COLO829 (cell line): ENCODE measurements at regions not wholly inside any gene's neighbourhood (a gene's known extent, or its start where the extent isn't known, plus 50 kb on each side); places are given as distances from the start of the nearest gene placed in this dataset.

ENCODE experiments used
- DNase-seq: peaks from one replicate; pipeline ENCODE4 v3.0.0; 2012; ENCODE audit warnings: low spot score

GRCh38 chr1:193593147-193593885 is 406.9 kb upstream of the B3GALT2 start:
- no peak for DNase-seq

GRCh38 chr1:193592317-193592716 is 405.9 kb upstream of the B3GALT2 start:
- no peak for DNase-seq

DNA sequence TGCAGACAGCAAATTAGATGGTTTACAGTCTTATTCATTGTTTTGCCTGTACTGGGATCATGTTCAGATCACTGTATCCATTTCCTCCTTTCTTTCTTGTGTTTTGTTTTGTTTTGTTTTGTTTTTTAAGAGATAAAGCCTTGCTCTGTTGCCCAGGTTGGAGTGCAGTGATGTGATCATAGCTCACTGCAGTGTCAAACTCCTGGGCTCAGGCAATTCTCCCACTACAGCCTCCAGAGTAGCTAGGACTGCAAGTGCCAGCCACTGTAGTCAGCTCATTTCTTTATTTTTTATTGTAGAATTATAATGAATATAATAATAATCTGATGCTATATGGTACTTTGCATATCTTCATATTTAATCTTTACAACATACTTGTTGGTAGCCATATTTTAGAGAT is 403.7 kb upstream of the B3GALT2 start:
- no peak for DNase-seq

GRCh38 chr1:193589597-193590040 is 403.2 kb upstream of the B3GALT2 start:
- DNase-seq, result no peak

DNA sequence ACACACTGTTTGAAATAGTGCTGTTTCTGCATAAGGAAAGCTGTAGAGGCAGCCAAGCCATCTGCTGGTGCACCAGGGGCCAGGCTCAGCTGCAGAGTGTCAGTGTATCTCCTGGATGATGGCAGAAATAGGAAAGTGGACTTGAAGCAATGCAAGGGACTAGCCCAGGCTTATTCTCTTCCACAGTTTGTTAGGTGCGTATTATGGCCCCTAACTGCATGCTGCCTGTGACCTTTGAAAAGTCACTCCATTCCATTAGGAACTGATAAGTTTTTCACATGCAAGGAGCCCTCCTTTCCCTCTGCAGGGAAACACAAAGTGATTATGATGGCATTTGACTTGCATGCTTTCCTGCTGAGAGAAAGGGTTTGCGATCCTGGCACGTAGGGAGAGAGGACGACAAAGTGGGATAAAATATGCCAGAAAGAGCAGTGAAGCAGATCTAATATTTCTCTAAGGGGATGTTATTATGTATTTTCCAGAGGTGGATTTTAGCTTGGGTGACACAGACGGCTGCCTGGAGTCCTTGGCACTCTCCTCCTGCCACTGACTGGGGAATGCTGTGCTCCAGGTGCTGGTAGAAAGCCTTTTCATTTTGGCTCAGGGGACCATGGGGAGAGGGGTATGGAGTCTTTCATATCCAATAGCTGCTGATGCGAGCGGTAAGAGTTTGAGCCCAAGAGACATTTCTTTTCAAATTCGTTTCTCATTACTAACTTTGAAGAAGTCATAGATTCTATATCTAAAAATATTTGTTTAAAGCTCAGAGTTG is 402.1 kb upstream of the B3GALT2 start:
- DNase-seq, result no peak

DNA sequence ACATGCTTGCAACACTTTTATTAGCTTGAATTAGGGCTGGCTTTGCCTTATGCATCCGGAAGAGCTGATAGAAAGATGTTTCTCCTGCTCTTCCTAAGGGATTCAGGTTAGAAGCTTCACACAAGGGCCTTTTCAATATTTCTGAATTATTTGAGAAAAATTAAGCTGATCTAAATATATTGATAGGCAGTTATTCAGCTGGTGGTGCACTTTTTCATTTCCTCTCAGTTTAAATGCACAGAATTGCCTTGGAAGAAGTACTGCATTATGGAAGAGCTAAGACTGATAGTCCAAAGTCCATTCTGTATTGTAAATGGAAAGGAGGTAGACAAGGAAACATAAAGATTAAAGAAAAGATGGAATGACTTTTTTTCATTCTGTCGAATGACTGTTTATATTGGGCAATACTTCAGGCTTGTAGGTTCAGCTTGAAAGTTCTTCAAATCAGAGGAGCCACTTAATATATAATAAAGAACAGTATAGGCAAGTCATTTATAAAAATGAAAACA is 398.4 kb upstream of the B3GALT2 start:
- DNase-seq, result no peak

DNA sequence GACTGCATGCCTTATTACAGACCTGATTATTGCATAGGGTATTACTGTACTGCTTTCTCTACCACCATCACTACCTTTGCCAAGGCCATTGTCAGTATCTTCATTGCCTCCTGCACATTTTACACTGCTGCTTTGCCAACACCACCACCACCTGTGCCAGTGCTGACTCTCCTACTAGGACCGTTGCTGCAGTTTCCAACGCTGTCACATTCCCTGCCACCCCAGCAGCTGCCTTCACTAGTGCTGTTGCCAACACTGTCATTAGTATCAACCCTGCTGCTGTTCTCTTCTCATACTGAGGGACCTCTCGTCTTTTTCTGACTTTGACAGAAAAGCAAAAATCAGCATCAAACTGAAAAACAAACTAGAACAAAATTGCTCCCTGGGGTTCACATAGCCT is 394.9 kb upstream of the B3GALT2 start:
- DNase-seq, result no peak

GRCh38 chr1:193580419-193580818 is 394.0 kb upstream of the B3GALT2 start:
- DNase-seq, result no peak

GRCh38 chr1:193579323-193579722 is 392.9 kb upstream of the B3GALT2 start:
- no peak for DNase-seq

DNA sequence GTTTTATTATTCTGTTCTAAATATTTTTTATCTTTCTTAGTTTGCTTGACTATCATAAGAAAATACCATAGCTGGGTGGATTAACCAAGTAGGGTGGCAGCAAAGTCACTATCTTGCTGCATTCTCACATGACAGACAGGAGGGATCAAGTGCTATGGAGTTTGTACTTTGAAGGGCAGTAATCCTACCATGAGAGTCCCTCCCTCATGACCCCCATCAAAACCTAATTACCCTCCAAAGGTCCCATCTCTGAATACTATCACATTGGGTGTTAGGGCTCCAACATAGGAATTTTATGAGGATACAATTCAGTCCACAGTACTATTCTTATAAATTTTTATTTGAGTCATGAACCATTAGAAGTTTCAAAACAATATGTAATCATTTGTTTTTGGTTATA is 388.5 kb upstream of the B3GALT2 start:
- no peak for DNase-seq

DNA sequence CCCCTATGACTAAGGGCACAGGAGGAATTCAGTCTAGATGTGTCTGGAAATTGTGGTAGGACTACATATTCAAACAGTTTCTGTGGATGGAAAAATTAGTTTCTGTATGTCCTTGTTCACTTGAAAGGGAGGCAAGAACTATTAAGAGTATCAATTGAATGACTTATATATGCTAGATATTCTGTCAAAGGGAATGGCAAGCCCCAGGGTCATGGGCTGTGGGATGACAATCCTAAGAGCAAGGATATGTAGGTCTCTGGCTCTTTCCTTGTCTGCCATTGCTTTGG is 383.5 kb upstream of the B3GALT2 start:
- no peak for DNase-seq

DNA sequence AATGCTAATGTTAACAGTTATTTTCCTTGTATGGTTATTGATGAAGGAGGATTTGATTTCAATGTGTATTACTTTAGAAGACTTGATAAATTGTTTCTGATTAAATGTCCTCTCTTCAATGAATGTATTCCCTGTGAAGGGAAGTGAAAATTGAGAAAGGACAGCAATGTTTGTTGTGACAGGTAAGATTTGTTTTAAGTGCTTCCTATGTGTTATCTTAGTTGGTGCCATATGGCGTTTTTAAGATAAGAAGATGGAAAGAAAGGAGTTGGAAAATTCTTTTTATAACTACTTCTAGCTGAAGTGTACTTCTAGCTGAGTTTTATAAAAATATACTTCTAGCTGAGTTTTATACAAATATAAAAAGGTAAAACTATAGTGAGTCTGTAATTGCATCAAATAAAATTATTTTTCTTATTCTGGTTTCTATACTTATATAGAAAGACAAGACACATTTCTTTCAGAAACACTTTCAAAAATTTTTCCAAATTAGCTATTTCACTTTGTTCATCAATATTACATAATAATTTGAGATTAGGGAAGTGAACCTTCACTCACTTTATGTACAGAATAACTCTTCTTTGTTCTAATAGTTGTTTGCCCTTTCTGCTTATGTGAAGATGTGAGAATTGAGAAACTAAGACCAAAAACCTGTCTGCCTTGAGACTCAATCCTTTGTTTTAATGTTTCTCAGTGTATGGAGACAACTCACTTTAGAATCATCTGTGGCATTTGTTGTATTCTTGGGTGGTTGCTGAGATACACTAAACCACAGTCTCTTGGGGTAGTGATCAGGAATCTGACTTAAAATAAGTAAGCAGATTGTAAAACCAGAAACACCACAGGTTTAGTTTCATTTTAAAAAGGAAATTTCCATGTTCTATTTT is 382.9 kb upstream of the B3GALT2 start:
- DNase-seq, result no peak

DNA sequence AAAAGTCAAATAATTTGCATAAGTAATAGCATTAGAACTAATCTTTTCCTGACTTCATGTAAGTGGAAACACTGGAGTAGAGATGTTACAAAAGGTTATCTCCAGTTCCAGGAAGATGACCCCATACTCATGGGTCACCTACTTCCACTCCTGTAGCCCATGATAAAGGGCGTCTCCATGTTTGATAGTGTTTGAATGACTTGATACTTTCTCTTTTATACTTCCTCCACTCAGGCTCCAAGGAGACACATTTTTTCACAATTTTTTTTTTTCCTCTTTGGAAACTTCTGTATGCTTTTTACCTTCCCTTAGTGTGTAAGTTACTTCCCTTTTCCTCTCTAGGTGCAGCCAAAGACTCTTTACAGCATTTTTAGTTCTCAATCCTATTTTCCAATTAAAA is 382.1 kb upstream of the B3GALT2 start:
- no peak for DNase-seq

DNA sequence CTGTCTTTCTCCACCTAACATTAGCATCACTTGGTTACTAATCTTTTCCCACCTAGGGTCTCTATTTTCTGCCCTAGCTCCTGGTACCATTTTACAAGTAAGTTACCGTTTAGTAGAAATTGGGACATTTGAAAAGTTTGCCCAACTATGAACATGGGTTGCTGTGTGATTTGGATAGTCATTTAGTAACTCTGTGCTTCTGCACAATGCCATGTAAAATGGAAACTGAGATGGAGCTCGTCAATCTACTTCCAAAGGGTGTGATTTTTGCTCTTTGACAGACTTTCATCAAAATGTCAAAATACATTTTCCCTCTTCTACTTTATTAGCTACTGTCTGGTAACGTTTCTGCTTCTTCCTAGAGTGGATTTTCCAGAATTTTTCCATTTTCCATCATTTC is 381.5 kb upstream of the B3GALT2 start:
- no peak for DNase-seq

GRCh38 chr1:193566735-193567134 is 380.3 kb upstream of the B3GALT2 start:
- no peak for DNase-seq

- no peak for DNase-seq
These were observed 379.7 kb upstream of the B3GALT2 start for GRCh38 chr1:193565971-193566577.

DNA sequence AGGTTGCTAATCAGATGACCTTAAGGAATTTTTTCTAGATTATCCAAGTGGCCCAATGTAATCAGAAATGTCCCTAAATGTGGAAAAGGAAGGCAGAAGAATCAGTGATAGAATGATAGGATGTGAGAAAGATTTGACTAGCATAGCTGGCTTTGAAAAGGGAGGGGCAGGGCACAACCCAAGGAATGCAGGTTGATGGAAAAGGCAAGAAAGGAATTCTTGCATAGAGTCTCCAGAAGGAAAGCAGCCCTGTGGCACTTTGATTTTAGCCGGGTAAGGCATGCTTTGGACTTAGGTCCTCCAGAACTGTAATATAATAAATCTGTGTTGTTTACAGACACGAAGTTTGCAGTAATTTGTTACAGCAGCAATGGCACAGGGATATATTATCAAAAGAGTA is 375.7 kb upstream of the B3GALT2 start:
- DNase-seq, result no peak

- peak; percentile 83 for DNase-seq
These were observed 372.1 kb upstream of the B3GALT2 start for GRCh38 chr1:193558491-193559028.

DNA sequence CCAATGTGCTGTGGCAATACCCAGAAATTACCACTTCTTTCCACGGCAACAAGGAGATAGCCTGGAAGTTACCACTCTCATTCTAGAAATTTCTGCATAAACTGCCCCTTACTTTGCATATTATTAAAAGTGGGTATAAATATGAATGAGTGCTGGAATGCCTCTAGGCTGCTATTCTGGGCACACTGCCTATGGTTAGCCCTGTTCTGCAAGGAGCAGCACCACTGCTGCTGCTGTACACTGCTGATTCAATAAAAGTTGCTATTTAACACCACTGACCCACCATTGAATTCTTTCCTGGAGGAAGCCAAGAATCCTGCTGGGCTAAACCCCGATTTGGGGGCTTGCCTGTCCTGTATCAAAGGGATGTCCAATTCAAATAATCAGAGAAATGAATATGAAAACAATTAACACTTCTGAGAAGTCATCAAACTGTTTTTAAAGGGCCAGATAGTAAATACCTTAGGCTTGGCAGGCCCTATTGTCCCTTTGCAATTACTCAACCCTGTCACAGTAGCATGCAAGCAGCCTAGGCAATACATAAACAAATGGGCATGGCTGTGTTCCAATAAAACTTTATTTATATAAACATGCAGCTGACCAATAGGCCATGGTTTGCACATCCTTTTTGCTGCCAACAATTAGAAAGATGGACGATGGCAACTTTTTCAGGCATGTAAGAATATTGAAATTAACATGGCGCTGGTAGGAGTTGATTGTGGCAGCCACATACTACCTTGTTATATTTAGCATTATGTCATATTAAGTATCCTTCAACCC is 369.4 kb upstream of the B3GALT2 start:
- no peak for DNase-seq

GRCh38 chr1:193553564-193553963 is 367.2 kb upstream of the B3GALT2 start:
- DNase-seq, result no peak

DNA sequence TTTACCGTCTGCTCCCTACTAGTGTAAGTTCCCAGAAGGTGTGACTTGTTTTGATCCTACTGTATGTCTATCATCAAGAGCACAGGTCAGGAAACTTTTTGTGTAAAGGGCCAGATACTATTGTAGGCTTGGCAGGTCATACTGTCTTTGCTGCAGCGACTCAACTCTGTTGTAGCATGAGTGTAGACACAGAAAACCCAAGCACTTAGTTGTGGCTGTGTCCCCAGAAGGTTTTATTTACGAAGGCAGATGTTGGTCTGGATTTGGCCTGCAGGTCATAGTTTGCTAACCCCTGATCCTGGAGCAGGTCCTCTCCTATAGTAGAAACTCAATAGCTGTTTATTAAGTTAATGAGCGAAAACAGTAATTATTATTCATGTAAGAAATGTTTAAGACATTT is 365.9 kb upstream of the B3GALT2 start:
- no peak for DNase-seq
